ENCODE measurements at regions not wholly inside any gene's neighbourhood (a gene's known extent, or its start where the extent isn't known, plus 50 kb on each side); places are given as distances from the start of the nearest gene placed in this dataset.

- no peak for DNase-seq
- H3K4me3 Mint-ChIP-seq = no peak overlapping the region
- Histone ChIP-seq H3K9me3 (ENCODE audit: control insufficient read depth, low read length) (no peaks in the 10 kb centered on the region), H3K27me3 (ENCODE audit: control insufficient read depth, insufficient read depth, low read length, poor library complexity, severe bottlenecking) (no peaks in the 10 kb centered on the region), H3K4me1 (ENCODE audit: control insufficient read depth, insufficient read depth, low read length) (peaks cover 3% of the 10 kb centered on the region), H3K27ac (ENCODE audit: low read depth, low read length) (no peak overlapping the region), H3K9ac (ENCODE audit: extremely low read depth, low read length, poor library complexity, severe bottlenecking) (no peak overlapping the region), H3K4me3 (ENCODE audit: low read length) (no peak overlapping the region), H3K36me3 (ENCODE audit: control insufficient read depth, insufficient read depth, low read length) (no peaks in the 10 kb centered on the region)
- H3K36me3 Mint-ChIP-seq (ENCODE audit: low read depth) = no peaks in the 10 kb centered on the region
- H3K4me1 Mint-ChIP-seq = peaks cover 24% of the 10 kb centered on the region
- peaks cover 6% of the 10 kb centered on the region for H3K9me3 Mint-ChIP-seq
- H3K27ac Mint-ChIP-seq = no peak overlapping the region
- TF ChIP-seq CTCF (conservative IDR thresholded peaks at IDR 0.05) = no peak
- 45 to 56% methylated on average over 4 of the region's 4 CpGs for WGBS, 2 experiments (ENCODE audit: insufficient coverage in 1 of 2, insufficient read length in 1 of 2)
- H3K27me3 Mint-ChIP-seq (ENCODE audit: insufficient read depth) = no peaks in the 10 kb centered on the region
Observed at GRCh38 chr1:244758708-244759107, 76.8 kb upstream of the COX20 start.

GRCh38 chr1:244759158-244759557 is 76.3 kb upstream of the COX20 start:
- Histone ChIP-seq H3K9ac (ENCODE audit: extremely low read depth, low read length, poor library complexity, severe bottlenecking) (no peak overlapping the region), H3K27me3 (ENCODE audit: control insufficient read depth, insufficient read depth, low read length, poor library complexity, severe bottlenecking) (no peaks in the 10 kb centered on the region), H3K36me3 (ENCODE audit: control insufficient read depth, insufficient read depth, low read length) (no peaks in the 10 kb centered on the region), H3K27ac (ENCODE audit: low read depth, low read length) (no peak overlapping the region), H3K4me3 (ENCODE audit: low read length) (no peak overlapping the region), H3K9me3 (ENCODE audit: control insufficient read depth, low read length) (no peaks in the 10 kb centered on the region), H3K4me1 (ENCODE audit: control insufficient read depth, insufficient read depth, low read length) (peaks cover 3% of the 10 kb centered on the region)
- no peak for DNase-seq
- Mint-ChIP-seq H3K36me3 (ENCODE audit: low read depth) (no peaks in the 10 kb centered on the region), H3K27me3 (ENCODE audit: insufficient read depth) (no peaks in the 10 kb centered on the region), H3K27ac (no peak overlapping the region), H3K4me3 (no peak overlapping the region), H3K9me3 (peaks cover 6% of the 10 kb centered on the region), H3K4me1 (peaks cover 24% of the 10 kb centered on the region)
- TF ChIP-seq CTCF (conservative IDR thresholded peaks at IDR 0.05) = no peak
- 88 to 91% methylated on average over 6 to 8 of the region's 8 CpGs for WGBS, 2 experiments (ENCODE audit: insufficient coverage in 1 of 2, insufficient read length in 1 of 2)

GRCh38 chr1:244760471-244760870 is 75.0 kb upstream of the COX20 start:
- H3K4me1 ChIP-seq (ENCODE audit: control insufficient read depth, insufficient read depth, low read length) = no peaks in the 10 kb centered on the region
- H3K4me3 Mint-ChIP-seq = no peak overlapping the region
- TF ChIP-seq CTCF (conservative IDR thresholded peaks at IDR 0.05) = no peak
- H3K9me3 ChIP-seq (ENCODE audit: control insufficient read depth, low read length) = no peaks in the 10 kb centered on the region
- no peaks in the 10 kb centered on the region for H3K27me3 Mint-ChIP-seq (ENCODE audit: insufficient read depth)
- no peak overlapping the region for H3K27ac ChIP-seq (ENCODE audit: low read depth, low read length)
- H3K27me3 ChIP-seq (ENCODE audit: control insufficient read depth, insufficient read depth, low read length, poor library complexity, severe bottlenecking) = no peaks in the 10 kb centered on the region
- H3K9ac ChIP-seq (ENCODE audit: extremely low read depth, low read length, poor library complexity, severe bottlenecking) = no peak overlapping the region
- H3K36me3 Mint-ChIP-seq (ENCODE audit: low read depth) = no peaks in the 10 kb centered on the region
- H3K36me3 ChIP-seq (ENCODE audit: control insufficient read depth, insufficient read depth, low read length) = no peaks in the 10 kb centered on the region
- WGBS, 2 experiments (ENCODE audit: insufficient coverage in 1 of 2, insufficient read length in 1 of 2) = 82 to 86% methylated on average over 5 to 8 of the region's 8 CpGs
- no peak overlapping the region for H3K27ac Mint-ChIP-seq
- H3K4me1 Mint-ChIP-seq = peaks cover 15% of the 10 kb centered on the region
- DNase-seq = peak; percentile 77
- no peak overlapping the region for H3K4me3 ChIP-seq (ENCODE audit: low read length)
- peaks cover 6% of the 10 kb centered on the region for H3K9me3 Mint-ChIP-seq

Measured in endodermal cell (in vitro differentiated cells).